KBM-7 (cell line): ENCODE measurements at regions not wholly inside any gene's neighbourhood (a gene's known extent, or its start where the extent isn't known, plus 50 kb on each side); places are given as distances from the start of the nearest gene placed in this dataset.
"Not testable (repeated sequence)": the region's sequence is repeated elsewhere in the genome, so short reads cannot be mapped to it uniquely, and the experiment has no call there.

Experiments used
- DNase-seq: peaks from one replicate; pipeline ENCODE4 v3.0.0-alpha.2; 2015
- in situ Hi-C: fragments of 300-500 bp; cut with MboI; formaldehyde crosslinking; loops from 2 replicates; pipeline ENCODE4 v1.14.3; 2020; ENCODE audit warnings: low sequenced_read_pairs, low pct_unique_long_range_greater_than_20kb, mixed read lengths

DNA sequence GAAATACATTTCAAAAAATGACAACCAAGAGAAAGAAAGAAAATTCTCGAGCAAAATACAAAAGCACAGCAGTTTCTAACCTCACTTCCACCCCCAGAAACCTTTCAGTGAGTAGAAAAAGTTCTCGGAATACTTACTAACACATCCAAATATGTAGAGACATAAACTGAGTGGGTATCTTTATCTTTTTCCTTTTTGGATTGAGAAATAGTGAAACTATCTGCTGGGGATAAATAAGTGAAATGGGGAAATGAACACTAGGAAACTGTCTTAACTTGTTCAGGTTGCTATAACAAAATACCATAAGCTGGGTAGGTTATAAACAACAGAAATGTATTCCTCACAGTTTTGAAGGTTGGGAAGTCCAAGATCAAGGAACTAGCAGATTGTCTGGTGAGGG lies 72.0 kb downstream of the VCAM1 start:
- in situ Hi-C loops: no loop called here
- DNase-seq: no peak

DNA sequence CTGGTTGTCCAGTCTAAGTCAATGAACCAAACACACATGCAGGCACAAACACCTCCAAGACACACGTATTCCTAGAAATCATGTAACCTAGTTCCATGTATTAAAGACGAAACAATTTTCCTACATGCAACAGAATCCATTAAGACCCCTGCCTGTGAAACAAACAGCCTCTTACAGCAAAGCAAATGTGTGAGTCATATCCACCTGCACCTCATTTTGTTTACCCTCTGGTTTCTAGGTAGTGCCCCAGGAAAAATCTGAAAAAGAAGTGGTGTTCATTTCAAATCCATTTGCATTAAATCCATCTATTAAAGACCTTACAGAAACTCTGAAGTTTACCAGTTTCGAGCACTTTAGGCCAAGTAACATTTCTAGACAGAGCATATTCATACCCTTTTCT lies 74.1 kb downstream of the VCAM1 start:
- in situ Hi-C loops: no loop called here
- no peak for DNase-seq

DNA sequence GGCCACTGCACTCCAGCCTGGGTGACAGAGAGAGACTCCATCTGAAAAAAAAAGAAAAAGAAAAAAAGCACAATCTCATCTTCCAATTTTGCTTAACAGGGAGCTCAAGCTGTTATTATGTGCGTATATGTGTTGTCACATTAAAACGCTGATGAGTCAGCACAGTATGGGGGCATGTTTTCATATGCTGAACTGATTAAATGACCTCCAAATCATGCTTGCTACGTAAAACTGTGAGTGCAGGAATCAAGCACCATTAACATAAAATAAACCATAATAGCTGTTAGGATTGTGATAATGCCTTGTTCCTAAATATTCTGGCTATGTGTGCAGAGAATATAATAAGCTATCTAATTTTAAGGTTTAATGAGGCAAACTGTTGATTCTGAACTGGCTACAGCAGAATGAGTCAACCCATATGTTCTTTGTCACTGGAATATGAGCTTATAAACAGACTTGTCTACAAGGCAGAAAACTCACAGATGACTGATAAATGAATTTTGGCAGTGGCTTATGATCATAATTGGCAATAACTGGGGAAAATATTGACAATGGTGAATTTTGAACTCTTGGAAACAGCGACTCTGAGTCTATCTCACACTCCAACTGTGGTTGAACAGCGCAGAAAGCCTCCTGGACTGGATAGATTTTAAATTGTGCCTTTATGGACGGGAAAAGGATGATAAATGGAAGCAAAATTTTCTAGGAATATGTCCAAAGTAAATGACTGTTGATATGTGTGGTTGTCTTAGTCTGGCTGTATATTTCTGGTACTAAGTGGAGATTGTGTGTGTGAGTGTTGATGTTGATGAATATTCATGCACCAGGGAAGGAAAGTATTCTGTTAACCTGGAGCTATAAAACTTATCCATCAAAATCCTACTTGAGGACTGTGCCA lies 75.5 kb downstream of the VCAM1 start:
- DNase-seq: no peak
- in situ Hi-C loops: no loop called here

DNA sequence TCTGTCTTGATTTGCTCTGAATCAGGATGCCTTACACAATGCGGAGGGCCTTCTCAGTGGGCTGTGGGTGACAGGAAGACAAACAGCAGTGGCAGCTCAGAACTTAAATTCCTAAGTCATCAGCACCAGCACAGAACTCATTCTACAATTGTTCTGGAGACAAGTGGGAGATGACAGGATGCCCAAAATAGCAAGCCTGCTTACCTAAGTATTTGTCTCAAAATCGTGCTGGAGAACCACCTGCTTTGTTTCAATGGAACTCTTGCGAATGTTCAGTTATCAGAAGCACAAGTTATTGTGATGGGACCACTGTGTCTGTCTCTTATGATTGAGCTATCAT lies 76.1 kb downstream of the VCAM1 start:
- no peak for DNase-seq
- in situ Hi-C loops: no loop called here

DNA sequence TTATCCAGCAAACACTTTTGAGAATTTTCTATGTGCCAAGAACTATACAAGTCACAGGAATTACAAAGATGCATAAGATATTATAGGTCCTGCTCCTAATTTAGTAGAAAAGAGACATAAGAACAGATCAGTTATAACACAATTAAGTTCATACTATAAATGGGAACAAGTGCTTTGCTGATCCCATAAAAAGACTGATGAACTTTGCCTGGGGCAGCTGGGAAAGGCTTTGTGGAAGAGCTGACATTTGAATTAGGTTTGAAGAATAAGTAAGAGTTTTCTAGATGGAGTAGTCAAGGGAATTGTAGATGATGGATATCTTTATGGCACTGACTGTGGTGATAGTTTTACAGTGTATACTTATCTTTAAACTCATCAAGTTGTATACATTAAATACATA lies 76.5 kb downstream of the VCAM1 start:
- in situ Hi-C loops: no loop called here
- DNase-seq: no peak

DNA sequence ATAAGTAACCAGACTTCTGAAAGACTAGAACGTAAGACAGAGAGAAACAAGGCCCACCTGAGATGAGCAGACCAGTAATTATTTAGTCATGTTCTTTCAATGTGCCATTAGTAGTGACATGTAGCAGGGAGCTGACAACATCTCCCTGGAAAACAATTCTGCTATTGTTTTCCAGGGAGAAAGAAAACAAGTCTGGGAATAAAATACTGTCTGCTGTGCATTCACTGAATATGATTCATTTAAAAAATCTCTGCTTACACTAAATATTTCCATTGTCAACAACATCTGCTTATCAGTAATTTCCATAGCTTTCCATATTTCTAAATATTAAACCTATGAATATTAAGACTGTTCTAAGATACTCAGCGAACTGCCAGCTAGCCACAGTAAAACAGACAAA lies 80.0 kb downstream of the VCAM1 start:
- in situ Hi-C loops: no loop called here
- no peak for DNase-seq

DNA sequence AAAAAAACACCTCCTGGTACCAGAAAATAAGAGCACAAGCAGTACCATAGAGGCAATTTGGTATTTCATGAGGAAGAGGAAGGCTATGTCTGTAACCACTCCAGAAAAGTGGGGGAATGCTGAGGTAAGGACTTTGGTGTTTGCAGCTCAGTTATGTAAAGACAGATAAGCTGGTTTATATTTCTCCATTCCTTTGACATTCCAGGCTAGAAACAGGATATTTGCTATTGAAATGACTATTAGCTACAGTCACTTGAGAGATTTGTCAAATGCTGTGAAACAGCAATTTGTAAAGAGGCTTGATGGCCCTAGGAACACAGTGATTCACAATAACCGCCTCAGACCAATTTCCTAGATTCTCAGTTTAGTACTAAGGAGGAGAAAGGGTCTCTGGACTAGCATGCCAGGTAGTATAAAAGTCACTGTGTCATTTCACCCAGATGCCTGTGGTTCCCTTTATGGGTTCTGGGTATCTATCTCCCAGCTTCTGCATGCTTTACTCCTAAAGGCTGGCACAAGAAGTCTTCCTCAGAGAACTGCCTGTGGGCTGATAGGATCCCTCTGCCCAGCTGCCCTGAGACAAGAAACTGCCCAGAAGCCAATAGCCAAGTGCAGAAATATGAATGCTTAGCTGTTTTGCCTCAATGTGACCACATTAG lies 80.5 kb downstream of the VCAM1 start:
- no peak for DNase-seq
- in situ Hi-C loops: no loop called here

DNA sequence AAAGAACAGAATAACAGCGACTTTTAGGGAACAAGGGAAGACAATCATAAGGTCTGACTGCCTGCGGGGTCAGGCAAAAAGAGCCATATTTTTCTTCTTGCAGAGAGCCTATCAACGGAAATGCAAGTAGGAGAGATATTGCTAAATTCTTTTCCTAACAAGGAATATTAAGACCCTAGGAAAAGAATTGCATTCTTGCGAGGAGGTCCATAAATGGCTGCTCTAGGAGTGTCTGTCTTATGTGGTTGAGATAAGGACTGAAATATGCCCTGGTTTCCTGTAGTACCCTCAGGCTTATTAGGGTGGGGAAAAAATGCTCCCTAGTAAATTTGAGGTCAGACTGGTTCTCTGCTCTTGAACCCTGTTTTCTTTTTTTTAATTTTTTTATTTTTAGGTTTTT lies 81.7 kb downstream of the VCAM1 start:
- in situ Hi-C loops, DNase-seq: not testable (repeated sequence)

DNA sequence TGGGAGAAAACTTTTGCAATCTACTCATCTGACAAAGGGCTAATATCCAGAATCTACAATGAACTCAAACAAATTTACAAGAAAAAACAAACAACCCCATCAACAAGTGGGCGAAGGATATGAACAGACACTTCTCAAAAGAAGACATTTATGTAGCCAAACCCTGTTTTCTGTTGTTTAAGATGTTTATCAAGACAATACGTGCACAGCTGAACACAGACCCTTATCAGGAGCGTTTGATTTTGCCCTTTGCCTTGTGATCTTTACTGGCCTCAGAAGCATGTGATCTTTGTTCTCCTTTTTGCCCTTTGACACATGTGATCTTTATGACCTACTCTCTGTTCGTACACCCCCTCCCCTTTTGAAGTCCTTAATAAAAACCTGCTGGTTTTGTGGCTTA lies 83.7 kb downstream of the VCAM1 start:
- in situ Hi-C loops, DNase-seq: not testable (repeated sequence)

DNA sequence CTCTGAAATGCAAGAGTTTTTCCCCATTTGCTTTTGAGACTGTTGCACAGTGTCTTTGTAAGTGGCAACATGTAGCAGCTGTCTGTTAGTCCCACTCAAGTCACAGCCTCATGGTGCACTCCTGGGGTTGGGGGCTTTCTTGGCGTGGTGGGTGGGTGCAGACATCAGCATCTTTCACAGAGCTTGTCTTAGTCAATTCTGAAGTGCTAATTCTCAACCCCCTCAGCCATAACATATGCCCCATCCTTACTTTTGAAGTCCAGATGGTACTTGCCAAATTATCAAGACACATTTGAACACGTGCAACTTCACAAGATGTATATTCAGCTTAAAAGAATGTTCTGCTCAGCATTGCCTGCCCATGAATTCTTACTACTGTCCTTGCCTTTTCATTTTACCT lies 87.1 kb downstream of the VCAM1 start:
- DNase-seq: no peak
- in situ Hi-C loops: no loop called here

DNA sequence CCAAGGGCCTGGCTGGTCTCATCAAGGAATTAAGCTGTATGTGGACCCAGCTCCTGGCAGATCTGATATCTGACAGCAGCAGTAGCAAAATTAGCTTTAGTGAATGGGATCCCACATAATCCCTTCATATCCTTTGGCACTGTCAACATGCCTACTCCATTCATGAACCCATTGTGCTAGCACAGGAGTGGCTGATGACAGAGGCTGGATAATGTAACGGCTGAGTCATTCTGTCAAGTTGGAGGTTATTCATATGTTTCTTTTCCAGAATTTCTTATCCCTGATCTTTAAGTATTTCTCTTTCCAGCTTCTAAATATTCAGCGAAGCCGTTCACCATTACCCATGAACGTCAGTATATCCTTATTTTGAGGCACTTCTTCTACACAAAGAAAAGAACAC lies 84.3 kb downstream of the EXTL2 start:
- in situ Hi-C loops: no loop called here
- DNase-seq: no peak

DNA sequence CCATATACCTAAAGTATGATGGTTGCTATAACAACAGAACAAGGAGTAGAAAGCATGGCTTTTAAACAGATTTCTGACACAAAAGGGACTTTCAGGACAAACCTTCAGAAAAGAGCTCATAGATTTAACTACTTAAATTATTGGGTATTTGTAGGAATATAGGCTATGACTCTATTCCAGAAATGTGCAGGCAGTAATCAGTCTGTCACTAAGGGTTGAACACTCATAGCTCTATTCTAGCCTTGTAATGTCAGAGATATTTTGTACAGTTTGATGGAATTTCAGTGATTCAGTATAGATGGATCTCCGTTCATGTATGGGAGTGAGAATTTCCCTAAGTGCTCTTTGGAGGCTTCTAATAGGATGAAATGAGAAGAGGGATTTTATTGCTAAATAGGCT lies 82.8 kb downstream of the EXTL2 start:
- in situ Hi-C loops: no loop called here
- no peak for DNase-seq

DNA sequence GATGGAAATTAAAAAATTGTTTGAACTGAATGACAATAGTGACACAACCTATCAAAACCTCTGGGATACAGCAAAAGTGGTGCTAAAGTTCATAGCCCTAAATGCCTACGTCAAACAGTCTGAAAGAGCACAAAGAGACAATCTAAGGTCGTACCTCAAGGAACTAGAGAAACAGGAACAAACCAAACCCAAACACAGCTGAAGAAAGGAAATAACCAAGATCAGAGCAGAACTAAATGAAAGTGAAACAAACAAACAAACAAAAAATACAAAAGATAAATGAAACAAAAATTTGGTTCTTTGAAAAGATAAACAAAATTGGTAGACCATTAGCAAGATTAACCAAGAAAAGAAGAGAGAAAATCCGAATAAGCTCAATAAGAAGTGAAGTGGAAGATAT lies 79.7 kb downstream of the EXTL2 start:
- in situ Hi-C loops, DNase-seq: not testable (repeated sequence)

DNA sequence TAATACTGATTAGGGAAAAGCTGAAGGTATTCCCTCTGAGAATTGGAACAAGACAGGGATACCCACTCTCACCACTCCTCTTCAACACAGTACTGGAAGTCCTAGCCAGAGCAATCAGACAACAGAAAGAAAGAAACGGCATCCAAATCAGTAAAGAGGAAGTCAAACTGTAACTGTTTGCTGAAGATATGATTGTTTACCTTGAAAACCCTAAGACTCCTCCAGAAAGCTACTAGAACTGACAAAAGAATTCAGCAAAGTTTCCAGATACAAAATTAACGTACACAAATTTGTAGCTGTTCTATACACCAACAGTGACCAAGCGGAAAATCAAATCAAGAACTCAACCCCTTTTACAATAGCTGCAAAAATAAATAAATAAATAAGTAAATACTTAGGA lies 78.6 kb downstream of the EXTL2 start:
- in situ Hi-C loops: no loop called here

DNA sequence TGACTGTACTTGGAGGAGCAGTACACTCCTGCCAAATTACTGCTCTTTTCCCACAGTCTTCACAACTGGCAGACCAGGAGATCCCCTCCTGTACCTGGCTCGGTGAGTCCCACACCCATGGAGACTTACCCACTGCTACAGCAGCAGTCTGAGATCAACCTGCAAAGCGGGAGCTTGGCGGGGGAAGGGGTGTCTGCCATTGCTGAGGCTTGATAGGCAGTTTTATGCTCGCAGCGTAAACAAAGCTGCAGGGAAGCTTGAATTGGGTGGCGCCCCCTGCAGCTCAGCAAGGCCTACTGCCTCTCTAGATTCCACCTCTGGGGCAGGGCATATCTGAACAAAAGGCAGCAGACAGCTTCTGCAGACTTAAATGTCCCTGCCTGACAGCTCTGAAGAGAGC lies 74.4 kb downstream of the EXTL2 start:
- not testable (repeated sequence) for DNase-seq

More for the DNA sequence above, 78.6 kb downstream of the EXTL2 start:
- peak; percentile 9 for DNase-seq

DNA sequence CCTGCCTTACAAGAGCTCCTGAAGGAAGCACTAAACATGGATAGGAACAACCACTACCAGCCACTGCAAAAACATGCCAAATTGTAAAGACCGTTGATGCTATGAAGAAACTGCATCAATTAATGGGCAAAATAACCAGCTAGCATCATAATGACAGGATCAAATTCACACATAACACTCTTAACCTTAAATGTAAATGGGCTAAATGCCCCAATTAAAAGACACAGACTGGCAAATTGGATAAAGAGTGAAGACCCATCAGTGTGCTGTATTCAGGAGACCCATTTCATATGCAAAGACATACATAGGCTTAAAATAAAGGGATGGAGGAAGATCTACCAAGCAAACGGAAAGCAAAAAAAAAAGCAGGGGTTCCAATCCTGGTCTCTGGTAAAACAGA lies 72.7 kb downstream of the EXTL2 start:
- in situ Hi-C loops, DNase-seq: not testable (repeated sequence)

More for the DNA sequence above, 74.4 kb downstream of the EXTL2 start:
- in situ Hi-C loops: not testable (repeated sequence)
